Parathyroid adenoma (tissue), 2 donors: ENCODE measurements at regions not wholly inside any gene's neighbourhood (a gene's known extent, or its start where the extent isn't known, plus 50 kb on each side); places are given as distances from the start of the nearest gene placed in this dataset.

Experiments
- H2AFZ ChIP-seq: fragments of 300-600 bp; sonication (generic); one replicate; pipeline ENCODE4 v1.7.0; 2017; ENCODE audit warnings: antibody characterized with exemption, mild to moderate bottlenecking
- H3K27ac ChIP-seq: fragments of 300-600 bp; sonication (generic); one replicate; pipeline ENCODE4 v1.7.0; 2017
- H3K27me3 ChIP-seq: fragments of 300-600 bp; sonication (generic); one replicate; pipeline ENCODE4 v1.7.0; 2017; ENCODE audit warnings: low read length; ENCODE audit not compliant: control insufficient read depth, insufficient read depth
- H3K36me3 ChIP-seq: fragments of 300-600 bp; sonication (generic); one replicate; pipeline ENCODE4 v1.7.0; 2017; ENCODE audit warnings: low read length; ENCODE audit not compliant: control insufficient read depth, insufficient read depth
- H3K4me1 ChIP-seq: fragments of 300-600 bp; sonication (generic); one replicate; pipeline ENCODE4 v1.7.0; 2017; ENCODE audit warnings: control low read depth
- H3K4me2 ChIP-seq: fragments of 300-600 bp; sonication (generic); one replicate; pipeline ENCODE4 v1.7.0; 2017; ENCODE audit warnings: low read length
- H3K4me3 ChIP-seq: fragments of 300-600 bp; sonication (generic); one replicate; pipeline ENCODE4 v1.7.0; 2017; ENCODE audit warnings: low read depth, low read length
- H3K79me2 ChIP-seq: fragments of 300-600 bp; sonication (generic); one replicate; pipeline ENCODE4 v1.7.0; 2017; ENCODE audit warnings: control low read depth
- H3K9ac ChIP-seq: fragments of 300-600 bp; sonication (generic); one replicate; pipeline ENCODE4 v1.7.0; 2017; ENCODE audit warnings: mild to moderate bottlenecking
- H3K9me3 ChIP-seq: fragments of 300-600 bp; sonication (generic); one replicate; pipeline ENCODE4 v1.7.0; 2017; ENCODE audit warnings: low read length; ENCODE audit not compliant: control insufficient read depth
- TF ChIP-seq, protein P1 (sequence below): fragments of 300-600 bp; sonication (generic); IDR thresholded peaks from one replicate; pipeline ENCODE4 v1.7.0; 2017; ENCODE audit warnings: antibody characterized with exemption, mild to moderate bottlenecking
- donor health status: primary hyperparathyroidism.

DNA sequence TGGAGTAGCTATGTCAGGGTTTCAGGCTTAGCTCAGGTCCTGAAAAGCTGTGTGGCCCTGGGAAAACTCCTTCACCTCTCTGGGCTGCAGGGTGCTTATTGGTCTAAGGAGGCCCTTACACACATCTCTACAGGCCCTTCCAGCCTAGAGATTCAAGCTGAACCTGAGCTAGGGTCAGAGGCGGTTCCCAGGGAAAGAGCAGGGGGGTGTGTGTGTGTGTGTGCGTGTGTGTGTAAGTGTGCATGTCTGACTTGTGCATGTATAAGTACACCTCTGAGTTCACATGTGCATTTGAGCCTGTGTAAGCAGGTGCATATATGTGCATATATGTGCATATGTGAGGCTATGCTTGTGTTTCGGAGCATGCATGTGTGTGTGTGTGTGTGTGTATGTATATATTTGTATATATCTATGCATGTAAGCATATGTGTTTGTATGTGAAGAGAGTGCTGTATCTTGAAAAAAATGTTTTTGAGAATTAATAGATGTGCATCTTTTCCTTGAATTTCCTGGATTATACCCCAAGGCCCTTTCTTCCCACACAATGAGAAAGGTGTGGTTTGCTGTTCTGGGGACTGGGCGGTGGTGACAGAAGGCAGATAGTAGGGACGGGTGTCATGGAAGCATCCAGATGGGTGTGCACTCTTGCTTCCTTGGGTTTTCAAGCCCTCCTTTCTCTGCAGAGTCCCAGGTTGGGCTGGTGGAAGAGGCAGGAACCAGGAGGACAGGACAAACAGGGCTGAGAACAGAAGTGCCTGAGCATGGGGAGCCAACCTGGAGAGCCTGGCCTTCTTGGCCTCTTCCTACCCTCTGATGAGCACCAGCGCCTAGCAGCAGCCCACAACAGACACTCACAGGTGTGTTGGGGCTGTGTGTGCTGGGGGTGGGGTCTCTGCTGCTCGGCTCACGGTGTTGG, 150.3 kb upstream of the TSHZ3 start:
- H3K9me3 ChIP-seq, result no peaks in the 10 kb centered on the region
- no peak overlapping the region for H3K9ac ChIP-seq
- H3K4me2 ChIP-seq, result no peak overlapping the region
- no peaks in the 10 kb centered on the region for H3K27me3 ChIP-seq
- H3K4me3 ChIP-seq, result no peak overlapping the region
- no peaks in the 10 kb centered on the region for H3K36me3 ChIP-seq
- H3K79me2 ChIP-seq, result no peaks in the 10 kb centered on the region
- no peak overlapping the region for H3K27ac ChIP-seq
- H3K4me1 ChIP-seq, result no peaks in the 10 kb centered on the region
- TF ChIP-seq, protein P1, sequence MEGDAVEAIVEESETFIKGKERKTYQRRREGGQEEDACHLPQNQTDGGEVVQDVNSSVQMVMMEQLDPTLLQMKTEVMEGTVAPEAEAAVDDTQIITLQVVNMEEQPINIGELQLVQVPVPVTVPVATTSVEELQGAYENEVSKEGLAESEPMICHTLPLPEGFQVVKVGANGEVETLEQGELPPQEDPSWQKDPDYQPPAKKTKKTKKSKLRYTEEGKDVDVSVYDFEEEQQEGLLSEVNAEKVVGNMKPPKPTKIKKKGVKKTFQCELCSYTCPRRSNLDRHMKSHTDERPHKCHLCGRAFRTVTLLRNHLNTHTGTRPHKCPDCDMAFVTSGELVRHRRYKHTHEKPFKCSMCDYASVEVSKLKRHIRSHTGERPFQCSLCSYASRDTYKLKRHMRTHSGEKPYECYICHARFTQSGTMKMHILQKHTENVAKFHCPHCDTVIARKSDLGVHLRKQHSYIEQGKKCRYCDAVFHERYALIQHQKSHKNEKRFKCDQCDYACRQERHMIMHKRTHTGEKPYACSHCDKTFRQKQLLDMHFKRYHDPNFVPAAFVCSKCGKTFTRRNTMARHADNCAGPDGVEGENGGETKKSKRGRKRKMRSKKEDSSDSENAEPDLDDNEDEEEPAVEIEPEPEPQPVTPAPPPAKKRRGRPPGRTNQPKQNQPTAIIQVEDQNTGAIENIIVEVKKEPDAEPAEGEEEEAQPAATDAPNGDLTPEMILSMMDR, result no peak
- no peak overlapping the region for H2AFZ ChIP-seq

GRCh38 chr19:31500197-31500830, 151.1 kb upstream of the TSHZ3 start:
- H3K27me3 ChIP-seq, result no peaks in the 10 kb centered on the region
- no peaks in the 10 kb centered on the region for H3K79me2 ChIP-seq
- no peak overlapping the region for H3K4me3 ChIP-seq
- no peak overlapping the region for H3K4me2 ChIP-seq
- no peaks in the 10 kb centered on the region for H3K36me3 ChIP-seq
- TF ChIP-seq, protein P1, result no peak
- H3K27ac ChIP-seq, result no peak overlapping the region
- no peaks in the 10 kb centered on the region for H3K9me3 ChIP-seq
- H2AFZ ChIP-seq, result no peak overlapping the region
- H3K9ac ChIP-seq, result no peak overlapping the region
- H3K4me1 ChIP-seq, result no peaks in the 10 kb centered on the region

GRCh38 chr19:31500946-31501345, 151.7 kb upstream of the TSHZ3 start:
- Histone ChIP-seq H2AFZ (no peak overlapping the region), H3K4me1 (no peaks in the 10 kb centered on the region), H3K27me3 (no peaks in the 10 kb centered on the region), H3K36me3 (no peaks in the 10 kb centered on the region), H3K27ac (no peak overlapping the region), H3K4me2 (no peak overlapping the region), H3K9me3 (no peaks in the 10 kb centered on the region), H3K9ac (no peak overlapping the region), H3K4me3 (no peak overlapping the region), H3K79me2 (no peaks in the 10 kb centered on the region)
- TF ChIP-seq, protein P1, result no peak

DNA sequence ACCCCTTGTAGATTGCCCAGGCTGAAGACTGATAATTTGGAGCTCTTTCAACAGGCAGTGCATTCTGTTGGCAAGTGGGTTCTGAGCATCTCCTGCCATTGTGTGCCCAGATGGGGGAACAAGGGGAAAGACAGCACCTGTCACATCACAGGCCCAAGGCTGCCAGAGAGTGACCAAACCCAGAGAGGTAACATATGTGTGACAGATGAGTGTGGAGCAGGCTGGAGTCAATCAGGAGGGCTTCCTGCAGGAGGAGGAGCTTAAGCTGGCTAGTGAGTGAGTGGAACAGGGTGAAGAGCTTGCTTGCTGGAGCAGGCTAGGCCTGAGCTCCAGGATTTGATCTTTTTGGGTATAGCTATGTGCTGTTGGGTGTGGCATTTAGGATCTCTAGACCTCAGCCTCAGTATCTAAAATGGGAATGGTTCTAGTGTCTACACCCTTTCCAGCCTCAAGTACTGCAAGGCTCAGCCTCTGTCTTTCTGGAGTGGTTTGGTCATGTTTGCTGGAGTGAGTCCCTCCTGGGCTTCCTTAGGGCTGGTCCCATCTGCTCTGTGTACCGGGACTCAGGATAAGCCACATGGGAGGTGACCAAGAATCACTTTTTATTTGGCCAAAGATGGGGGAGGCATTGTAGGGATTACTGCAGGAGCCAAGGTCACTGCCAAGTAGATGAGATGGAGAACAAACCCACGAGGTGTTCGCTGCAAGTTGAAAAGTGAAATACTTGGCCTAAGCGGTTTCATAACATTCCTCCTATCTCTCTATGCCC, 152.4 kb upstream of the TSHZ3 start:
- H3K27ac ChIP-seq, result no peak overlapping the region
- H3K9me3 ChIP-seq, result no peaks in the 10 kb centered on the region
- H3K4me3 ChIP-seq, result no peak overlapping the region
- no peaks in the 10 kb centered on the region for H3K27me3 ChIP-seq
- H3K4me2 ChIP-seq, result no peak overlapping the region
- no peaks in the 10 kb centered on the region for H3K36me3 ChIP-seq
- H3K9ac ChIP-seq, result no peak overlapping the region
- no peak overlapping the region for H2AFZ ChIP-seq
- H3K79me2 ChIP-seq, result no peaks in the 10 kb centered on the region
- H3K4me1 ChIP-seq, result no peaks in the 10 kb centered on the region
- TF ChIP-seq, protein P1, result no peak
